GM10266 (cell line): ENCODE measurements at regions not wholly inside any gene's neighbourhood (a gene's known extent, or its start where the extent isn't known, plus 50 kb on each side); places are given as distances from the start of the nearest gene placed in this dataset.

ENCODE experiments used
- DNase-seq: peaks from one replicate; pipeline ENCODE4 v3.0.0; 2012; ENCODE audit errors: extremely low spot score
- CTCF ChIP-seq: IDR thresholded peaks from 2 replicates; pipeline ENCODE4 v1.5.1; 2012; ENCODE audit warnings: mild to moderate bottlenecking, low read depth; ENCODE audit not compliant: control insufficient read depth, insufficient read depth; ENCODE audit errors: missing control alignments

GRCh38 chr6:147058786-147059385 lies 145.3 kb upstream of the STXBP5 start:
- TF ChIP-seq CTCF: no peak
- no peak for DNase-seq

GRCh38 chr6:147060636-147061035 lies 143.6 kb upstream of the STXBP5 start:
- no peak for DNase-seq
- no peak for TF ChIP-seq CTCF

- DNase-seq: no peak
- TF ChIP-seq CTCF: no peak
Observed at GRCh38 chr6:147061252-147061651, 143.0 kb upstream of the STXBP5 start.

GRCh38 chr6:147063469-147064031 lies 140.7 kb upstream of the STXBP5 start:
- no peak for TF ChIP-seq CTCF
- no peak for DNase-seq

- DNase-seq: no peak
- no peak for TF ChIP-seq CTCF
Observed at GRCh38 chr6:147065786-147066185, 138.4 kb upstream of the STXBP5 start.

- no peak for TF ChIP-seq CTCF
Observed at GRCh38 chr6:147067184-147067583, 137.0 kb upstream of the STXBP5 start.

GRCh38 chr6:147071776-147072175 lies 132.4 kb upstream of the STXBP5 start:
- DNase-seq: no peak
- no peak for TF ChIP-seq CTCF

More at GRCh38 chr6:147067184-147067583, 137.0 kb upstream of the STXBP5 start:
- no peak for DNase-seq
